NCI-H2107 treated with DMSO at 0.1 percent for 48 hours (cell line): ENCODE measurements at regions not wholly inside any gene's neighbourhood (a gene's known extent, or its start where the extent isn't known, plus 50 kb on each side); places are given as distances from the start of the nearest gene placed in this dataset.
"Not testable (repeated sequence)": the region's sequence is repeated elsewhere in the genome, so short reads cannot be mapped to it uniquely, and the experiment has no call there.

Experiments
- DNase-seq: peaks from one replicate; lab custom pipeline; 2025; ENCODE audit not compliant: unreplicated experiment; lab: John Stamatoyannopoulos, UW

DNA sequence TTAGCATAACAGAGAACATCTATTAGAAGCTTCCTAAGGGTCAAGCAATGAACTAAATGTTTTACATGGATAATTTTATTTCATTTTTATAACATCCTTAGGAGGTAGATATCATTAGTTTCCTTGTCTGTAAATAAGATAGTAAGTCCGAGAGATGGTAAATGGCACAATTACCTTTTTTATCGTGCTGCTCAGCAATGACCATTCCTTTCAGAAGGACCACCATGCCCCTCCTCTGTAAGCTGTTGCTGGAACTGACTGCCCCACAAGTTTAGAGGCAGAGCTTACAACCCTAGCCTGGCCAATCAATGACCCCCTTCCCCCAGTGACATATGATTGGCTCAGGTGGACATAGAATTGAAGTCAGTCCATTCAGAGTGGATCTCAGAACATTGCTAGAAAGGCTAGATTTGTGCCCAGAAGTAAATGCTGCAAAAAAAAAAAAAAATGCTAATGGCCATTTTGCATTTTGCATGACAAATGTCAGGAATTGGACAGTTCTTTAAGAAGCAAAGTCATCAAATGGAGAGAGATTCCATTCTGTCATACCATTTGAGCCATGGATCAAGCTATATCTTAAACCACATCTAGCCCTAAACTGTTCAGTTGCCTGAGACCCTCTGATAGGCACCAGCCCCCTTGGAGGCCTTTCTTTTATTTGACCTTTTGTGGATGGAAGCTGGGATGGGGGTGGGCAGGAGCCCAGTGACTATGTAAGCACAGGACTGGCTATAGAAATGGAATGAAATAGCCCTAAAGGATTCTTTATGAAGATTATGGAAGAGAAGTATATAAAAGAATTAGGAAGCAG is 668.3 kb downstream of the UQCRFS1 start:
- no peak for DNase-seq

DNA sequence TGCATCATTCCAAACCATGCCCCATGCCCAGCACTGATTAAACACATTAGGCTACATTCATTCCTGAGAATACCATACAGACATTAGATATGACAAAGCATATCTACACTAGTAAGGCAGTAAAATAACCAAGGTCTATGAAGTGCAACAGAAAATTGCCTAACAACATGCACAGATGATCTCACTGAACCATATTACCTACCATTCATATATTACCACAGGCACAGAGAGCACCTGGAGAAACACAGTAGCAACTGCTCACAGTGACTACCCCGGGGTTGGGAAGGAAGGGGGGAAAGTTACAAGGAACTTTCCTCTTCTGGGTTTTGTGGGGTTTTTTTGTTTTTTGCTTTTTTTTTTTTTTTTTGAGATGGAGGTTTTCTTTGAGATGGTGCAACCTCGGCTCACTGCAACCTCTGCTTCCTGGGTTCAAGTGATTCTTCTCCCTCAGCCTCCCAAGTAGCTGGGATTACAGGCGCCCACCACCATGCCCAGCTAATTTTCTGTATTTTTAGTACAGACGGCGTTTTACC is 669.6 kb downstream of the UQCRFS1 start:
- DNase-seq = no peak

DNA sequence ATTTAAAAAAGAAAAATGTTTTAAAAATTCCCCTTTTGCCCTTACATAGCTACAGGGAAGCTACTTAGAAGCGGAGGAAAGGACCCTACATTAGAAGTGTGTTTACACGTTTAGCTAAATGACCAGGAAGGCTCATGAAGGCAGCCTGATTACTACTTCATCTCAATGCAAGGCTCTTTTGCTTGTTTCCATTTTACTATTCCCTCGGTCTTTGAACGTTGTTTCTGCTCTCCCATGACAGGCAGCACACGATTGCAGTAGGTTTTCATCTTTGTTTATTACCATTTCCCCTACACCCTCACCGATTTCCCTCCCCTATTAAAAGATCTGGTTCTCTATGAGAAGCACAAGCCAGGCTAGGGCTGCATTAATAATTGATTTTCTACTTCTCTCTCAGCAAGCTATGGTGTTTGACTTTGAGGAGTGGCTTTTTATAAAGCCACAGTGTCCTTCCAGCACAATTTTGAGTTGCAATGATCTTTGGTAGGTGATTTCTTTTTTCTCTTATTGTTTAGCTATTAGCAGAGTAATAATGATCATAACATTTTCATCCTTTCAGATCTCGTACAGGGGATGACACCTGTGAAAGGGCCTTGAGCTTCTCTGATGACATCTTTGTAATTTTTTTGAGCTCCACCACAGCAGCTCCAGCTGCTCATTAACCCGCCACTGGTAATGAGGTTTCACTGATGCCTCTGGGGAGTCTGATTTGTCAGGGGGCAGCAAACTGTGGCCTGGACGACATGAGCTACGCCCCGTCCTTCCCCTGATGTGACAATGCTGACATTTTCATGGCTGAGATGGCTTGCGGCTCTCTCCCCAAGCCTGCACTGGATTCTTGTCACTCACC is 670.3 kb downstream of the UQCRFS1 start:
- DNase-seq = no peak

- no peak for DNase-seq
Observed at GRCh38 chr19:28541602-28542393, 671.2 kb downstream of the UQCRFS1 start.

DNA sequence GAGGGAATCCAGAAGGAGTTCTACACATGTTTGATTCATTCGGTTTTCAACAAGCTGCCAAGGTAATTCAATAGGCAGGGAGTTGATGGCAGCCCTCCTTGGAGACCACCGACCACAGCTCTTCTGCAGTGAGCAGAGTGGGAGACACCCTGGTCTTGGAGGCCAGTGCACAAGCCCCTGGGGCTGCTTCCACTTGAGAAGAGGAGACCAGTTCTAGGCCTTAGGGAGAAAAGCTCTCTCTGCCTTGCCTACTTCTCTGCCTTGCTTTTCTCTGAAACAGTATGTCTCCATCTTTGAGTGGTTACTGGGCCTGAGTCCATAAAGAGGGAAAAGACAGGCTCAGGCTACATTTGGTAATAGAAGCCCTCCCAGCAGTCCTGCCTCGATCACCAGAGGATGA is 671.9 kb downstream of the UQCRFS1 start:
- DNase-seq = no peak

DNA sequence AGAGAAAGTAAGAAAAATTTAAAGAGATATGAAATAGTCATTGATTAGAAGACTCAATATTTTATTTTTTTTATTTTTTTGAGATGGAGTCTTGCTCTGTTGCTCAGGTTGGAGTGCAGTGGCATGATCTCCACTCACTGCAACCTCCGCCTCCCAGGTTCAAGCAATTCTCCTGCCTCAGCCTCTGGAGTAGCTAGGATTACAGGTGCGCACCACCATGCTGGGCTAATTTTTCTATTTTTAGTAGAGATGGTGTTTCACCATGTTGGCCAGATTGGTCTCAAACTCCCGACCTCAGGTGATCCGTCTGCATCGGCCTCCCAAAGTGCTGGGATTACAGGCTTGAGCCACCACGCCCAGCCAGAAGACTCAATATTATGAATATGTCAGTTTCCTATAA is 672.6 kb downstream of the UQCRFS1 start:
- not testable (repeated sequence) for DNase-seq

GRCh38 chr19:28539759-28540158 is 673.2 kb downstream of the UQCRFS1 start:
- DNase-seq = no peak

GRCh38 chr19:28538579-28538978 is 674.4 kb downstream of the UQCRFS1 start:
- not testable (repeated sequence) for DNase-seq

DNA sequence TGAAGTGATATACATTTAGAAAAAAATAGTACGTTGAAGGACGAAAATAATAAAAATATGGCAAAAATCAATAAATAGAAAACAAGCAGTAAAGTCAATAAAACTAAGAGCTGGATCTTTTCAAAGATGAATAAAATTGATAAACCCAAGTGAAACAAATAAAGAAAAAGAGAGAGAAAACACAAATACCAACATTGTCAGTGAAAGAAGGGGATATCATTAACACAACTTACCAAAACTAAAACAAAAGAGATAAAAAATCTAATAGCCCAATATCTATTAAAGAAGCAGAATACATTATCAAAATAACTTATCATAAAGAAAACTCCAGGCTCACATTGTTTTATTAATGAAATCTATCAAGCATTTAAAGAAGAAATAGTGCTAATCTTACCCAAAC is 675.1 kb downstream of the UQCRFS1 start:
- DNase-seq = no peak

DNA sequence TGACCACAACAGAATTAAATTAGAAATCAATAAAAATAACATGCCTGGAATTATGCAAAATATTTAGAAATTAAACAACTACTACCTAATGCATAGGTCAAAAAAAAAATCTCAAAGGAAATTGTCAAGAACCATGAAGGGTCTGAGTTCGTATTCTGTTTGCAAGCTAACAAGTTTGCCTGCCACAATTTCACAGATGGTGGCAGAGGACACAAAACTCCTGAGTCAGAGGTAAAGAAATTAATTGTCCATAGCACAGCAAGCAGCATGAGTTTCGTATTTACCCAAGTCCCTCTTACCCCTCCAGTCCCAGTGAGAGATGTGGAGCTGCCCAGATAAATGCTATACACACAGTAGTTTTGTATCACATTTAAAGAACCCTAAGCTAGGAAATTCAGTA is 675.9 kb downstream of the UQCRFS1 start:
- DNase-seq = no peak

GRCh38 chr19:28535352-28535775 is 677.6 kb downstream of the UQCRFS1 start:
- DNase-seq = no peak

DNA sequence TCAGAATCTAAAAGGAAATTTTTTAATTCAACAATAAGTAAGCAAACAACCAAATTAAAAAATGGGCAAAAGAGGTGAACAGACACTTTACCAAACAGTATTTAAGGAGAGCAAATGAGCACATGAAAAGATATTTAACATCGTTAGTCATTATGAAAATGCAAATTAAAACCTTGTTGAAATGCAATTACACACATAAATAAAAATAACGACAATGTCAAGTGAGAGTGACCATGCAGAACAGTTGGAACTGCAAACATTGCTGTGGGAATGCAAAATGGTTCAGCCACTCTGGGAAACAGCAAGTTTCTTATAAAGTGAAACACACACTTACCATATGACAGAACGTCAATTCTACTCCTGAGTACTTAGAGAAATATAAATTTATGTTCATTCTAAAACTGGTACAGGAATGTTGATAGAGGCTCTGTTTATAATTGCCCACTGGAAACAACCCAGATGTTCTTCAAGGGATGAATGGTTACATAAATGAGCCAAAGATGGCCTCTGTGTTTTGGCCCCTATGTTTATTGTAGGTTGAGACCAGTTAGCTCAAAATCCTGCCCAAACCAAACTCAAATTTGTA is 678.1 kb downstream of the UQCRFS1 start:
- no peak for DNase-seq

DNA sequence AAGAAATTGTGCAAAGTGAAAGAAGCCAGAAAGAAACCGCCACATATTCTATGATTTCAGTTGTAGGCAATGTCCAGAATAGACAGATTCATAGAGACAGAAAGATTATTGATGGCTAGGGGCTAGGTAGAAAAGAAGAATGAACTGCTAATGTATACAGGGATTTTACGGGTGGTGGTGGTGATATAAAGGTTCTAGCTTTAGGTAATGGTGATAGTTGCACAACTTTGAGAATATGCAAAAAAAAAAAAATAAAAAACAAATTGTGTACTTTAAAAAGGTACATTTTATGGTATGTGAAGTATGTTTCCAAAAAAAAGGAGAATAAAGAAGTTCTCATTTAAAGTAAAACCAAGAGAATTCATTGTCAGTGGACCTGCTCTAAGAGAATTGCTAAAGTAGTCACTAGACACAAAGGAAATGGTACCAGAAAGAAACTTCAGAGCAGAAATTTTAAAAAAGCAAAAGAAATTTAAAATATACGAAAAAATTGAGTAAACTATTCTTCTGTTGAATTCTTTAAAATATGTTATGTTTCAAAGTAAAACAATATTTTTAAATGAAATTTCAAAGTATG is 680.1 kb downstream of the UQCRFS1 start:
- DNase-seq = no peak

GRCh38 chr19:28531979-28532378 is 681.0 kb downstream of the UQCRFS1 start:
- DNase-seq = no peak

GRCh38 chr19:28530406-28531035 is 682.4 kb downstream of the UQCRFS1 start:
- DNase-seq = no peak

DNA sequence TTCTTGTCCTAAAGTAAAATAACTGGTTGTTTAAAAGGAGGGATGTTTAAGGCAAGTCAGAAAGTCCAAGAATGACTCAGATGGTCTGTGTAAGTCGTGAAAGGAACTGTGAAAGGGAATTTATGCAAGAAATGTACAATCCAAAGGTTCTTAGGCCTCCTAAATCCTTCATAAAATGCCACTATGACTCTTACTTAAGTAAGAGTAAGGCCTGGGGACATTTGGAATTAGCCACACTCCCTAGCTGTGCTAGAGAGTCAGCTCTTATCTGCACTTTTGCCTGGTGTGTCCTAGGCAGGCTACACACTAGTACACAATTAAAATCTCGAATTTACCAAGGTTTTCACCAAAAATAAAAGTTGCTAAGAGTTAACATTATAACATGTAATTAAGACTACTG is 686.9 kb downstream of the UQCRFS1 start:
- DNase-seq = no peak

DNA sequence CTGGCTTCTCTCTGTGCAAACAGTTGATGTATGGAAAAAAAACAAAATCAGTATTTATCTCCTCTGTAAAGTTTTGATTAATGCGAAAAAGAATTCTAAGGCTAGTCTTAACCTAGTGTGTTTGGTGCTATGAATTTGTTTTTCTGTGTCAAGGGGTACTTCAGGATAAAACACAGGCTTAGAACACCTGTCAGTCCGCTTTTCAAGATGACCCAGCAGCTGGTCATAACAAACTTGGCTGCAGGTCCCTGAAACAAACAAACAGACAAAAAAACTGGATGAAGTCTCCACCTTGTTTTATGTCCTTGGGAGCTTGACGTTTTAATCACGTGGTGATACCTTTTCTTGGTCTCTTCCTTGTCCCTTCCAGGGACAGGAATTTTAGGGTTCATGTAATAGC is 689.3 kb downstream of the UQCRFS1 start:
- DNase-seq = no peak

GRCh38 chr19:28522545-28522922 is 690.4 kb downstream of the UQCRFS1 start:
- no peak for DNase-seq

- no peak for DNase-seq
Observed at GRCh38 chr19:28521614-28522544, 691.1 kb downstream of the UQCRFS1 start.
